ENCODE measurements at regions not wholly inside any gene's neighbourhood (a gene's known extent, or its start where the extent isn't known, plus 50 kb on each side); places are given as distances from the start of the nearest gene placed in this dataset.

DNA sequence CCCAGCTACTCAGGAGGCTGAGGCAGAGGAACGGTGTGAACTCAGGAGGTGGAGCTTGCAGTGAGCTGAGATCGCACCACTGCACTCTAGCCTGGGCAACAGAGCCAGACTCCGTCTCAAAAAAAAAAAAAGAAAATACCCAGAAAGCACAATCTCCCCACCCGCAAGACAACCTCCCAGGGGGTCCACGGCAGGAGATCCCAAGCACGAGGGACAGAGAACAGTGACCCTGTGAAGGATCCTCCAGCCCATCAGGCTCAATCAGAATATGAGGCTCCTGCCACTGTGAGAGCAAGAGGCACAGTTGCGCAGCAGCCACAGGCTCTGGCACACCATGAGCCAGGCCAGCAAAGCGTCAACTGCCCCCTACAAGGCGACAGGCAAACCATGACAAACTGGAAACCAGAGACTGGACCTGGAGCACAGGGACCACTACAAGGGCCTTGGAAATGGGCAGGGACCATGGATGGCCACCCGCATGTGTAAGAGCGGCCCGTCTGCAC lies 164.8 kb upstream of the GRK3 start:
- Histone ChIP-seq H3K4me3 (ENCODE audit: insufficient read length, low read depth) (no peak overlapping the region), H3K9ac (ENCODE audit: insufficient read length, low read depth) (peak overlapping the region; percentile 10), H3K9me3 (ENCODE audit: insufficient read depth, low read length) (no peaks in the 10 kb centered on the region), H3K36me3 (ENCODE audit: insufficient read depth, insufficient read length, low read length) (no peaks in the 10 kb centered on the region), H3K4me1 (ENCODE audit: insufficient read depth, insufficient read length) (peaks cover 9% of the 10 kb centered on the region), H3K27me3 (ENCODE audit: insufficient read depth, insufficient read length) (no peaks in the 10 kb centered on the region)
- DNase-seq (ENCODE audit: low read depth, low spot score) = no peak
- no peak for TF ChIP-seq YY1 (IDR thresholded peaks at IDR 0.05; ENCODE audit: insufficient read depth, insufficient read length)
- TF ChIP-seq ZNF274 (IDR thresholded peaks at IDR 0.05; ENCODE audit: low read depth, low read length) = no peak
- no peak for TF ChIP-seq SUZ12 (IDR thresholded peaks at IDR 0.05; ENCODE audit: extremely low read depth, insufficient read depth, insufficient read length)

DNA sequence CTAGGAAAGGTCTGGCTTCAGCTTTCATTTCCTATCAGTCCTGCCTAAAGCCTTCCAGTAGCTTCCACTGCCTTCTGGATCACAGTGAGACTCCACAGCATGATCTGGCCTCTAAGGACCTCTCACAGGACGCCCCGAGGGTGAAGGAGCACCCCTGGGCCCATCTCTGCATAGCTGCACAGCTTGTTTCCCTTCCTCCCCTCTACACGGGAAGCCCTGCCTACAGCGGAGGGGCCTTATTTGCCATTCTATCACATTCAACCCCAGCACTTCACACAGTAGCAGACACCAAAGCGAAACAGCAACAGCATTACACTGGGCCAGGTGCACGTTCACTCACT lies 162.3 kb upstream of the GRK3 start:
- no peak for DNase-seq (ENCODE audit: low read depth, low spot score)
- TF ChIP-seq YY1 (IDR thresholded peaks at IDR 0.05; ENCODE audit: insufficient read depth, insufficient read length) = no peak
- no peak for TF ChIP-seq ZNF274 (IDR thresholded peaks at IDR 0.05; ENCODE audit: low read depth, low read length)
- TF ChIP-seq SUZ12 (IDR thresholded peaks at IDR 0.05; ENCODE audit: extremely low read depth, insufficient read depth, insufficient read length) = no peak

DNA sequence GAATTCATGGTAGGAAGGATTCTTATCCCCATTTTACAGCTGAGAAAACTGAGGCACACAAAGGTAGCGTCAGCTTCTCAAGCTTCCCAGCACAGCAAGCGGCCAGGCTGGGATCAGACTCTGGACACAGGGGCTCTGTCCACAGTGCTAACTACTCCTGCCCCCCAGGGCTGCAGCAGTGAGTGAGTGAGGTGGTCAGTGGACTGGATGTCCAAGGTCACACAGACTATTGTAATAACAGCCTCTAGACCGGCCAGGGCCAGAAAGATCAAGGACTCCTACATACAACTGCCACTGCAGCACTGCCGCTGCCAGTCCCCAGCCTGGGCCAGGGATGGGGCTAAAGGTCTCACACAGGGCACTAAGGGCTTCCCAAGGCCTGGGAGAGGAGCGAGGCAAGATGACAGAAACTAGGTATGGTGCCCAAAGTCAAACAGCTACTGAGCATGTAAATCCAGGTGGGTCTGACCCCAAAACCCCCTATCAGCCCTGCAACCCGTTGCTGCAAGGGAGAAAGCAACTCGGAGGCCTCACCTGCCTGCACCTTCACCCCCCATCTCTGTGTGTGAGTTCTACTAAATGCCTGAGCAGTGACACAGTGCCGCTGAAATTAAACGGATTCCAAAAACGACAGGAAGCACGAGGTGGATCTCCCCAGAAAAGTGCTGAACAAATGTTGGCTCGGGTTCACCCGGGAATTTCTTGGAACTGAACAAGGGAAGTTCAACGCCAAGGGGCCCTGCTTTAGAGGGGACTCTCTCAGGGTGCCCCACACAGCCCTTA lies 161.8 kb upstream of the GRK3 start:
- H3K9ac ChIP-seq (ENCODE audit: insufficient read length, low read depth) = no peak overlapping the region
- no peak for DNase-seq (ENCODE audit: low read depth, low spot score)
- TF ChIP-seq SUZ12 (IDR thresholded peaks at IDR 0.05; ENCODE audit: extremely low read depth, insufficient read depth, insufficient read length) = no peak
- TF ChIP-seq ZNF274 (IDR thresholded peaks at IDR 0.05; ENCODE audit: low read depth, low read length) = no peak
- TF ChIP-seq YY1 (IDR thresholded peaks at IDR 0.05; ENCODE audit: insufficient read depth, insufficient read length) = no peak

More for the DNA sequence above, 162.3 kb upstream of the GRK3 start:
- H3K9me3 ChIP-seq (ENCODE audit: insufficient read depth, low read length) = no peaks in the 10 kb centered on the region
- peaks cover 15% of the 10 kb centered on the region for H3K27me3 ChIP-seq (ENCODE audit: insufficient read depth, insufficient read length)
- H3K4me3 ChIP-seq (ENCODE audit: insufficient read length, low read depth) = no peak overlapping the region
- no peaks in the 10 kb centered on the region for H3K36me3 ChIP-seq (ENCODE audit: insufficient read depth, insufficient read length, low read length)
- H3K9ac ChIP-seq (ENCODE audit: insufficient read length, low read depth) = no peak overlapping the region
- peaks cover 9% of the 10 kb centered on the region for H3K4me1 ChIP-seq (ENCODE audit: insufficient read depth, insufficient read length)

DNA sequence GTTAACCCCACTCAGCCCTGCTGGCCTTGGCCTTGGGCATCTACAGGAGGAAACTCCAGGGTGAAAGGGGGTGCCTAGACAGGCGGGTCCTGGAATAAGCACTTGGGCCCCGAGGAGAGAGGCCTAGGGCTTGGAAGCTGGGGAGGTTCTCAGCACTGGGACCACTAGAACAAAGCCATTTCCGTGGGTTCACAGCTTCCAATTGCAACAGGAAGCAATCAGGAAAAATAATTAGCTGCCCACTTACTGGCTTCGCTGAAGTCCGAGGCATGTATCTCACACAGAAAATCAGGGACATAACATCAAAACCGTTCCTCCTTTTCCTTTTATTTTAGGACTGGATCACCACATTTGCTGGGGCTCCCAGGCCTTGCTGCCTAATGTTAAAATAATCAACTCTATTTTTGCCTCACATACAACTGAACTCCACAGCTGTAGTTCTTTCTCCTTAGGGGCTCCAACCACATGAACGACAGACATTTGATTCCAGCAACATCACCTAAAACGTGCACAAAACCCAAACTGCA lies 161.1 kb upstream of the GRK3 start:
- no peaks in the 10 kb centered on the region for H3K36me3 ChIP-seq (ENCODE audit: insufficient read depth, insufficient read length, low read length)
- H3K9ac ChIP-seq (ENCODE audit: insufficient read length, low read depth) = peak overlapping the region; percentile 76
- no peaks in the 10 kb centered on the region for H3K9me3 ChIP-seq (ENCODE audit: insufficient read depth, low read length)
- TF ChIP-seq ZNF274 (IDR thresholded peaks at IDR 0.05; ENCODE audit: low read depth, low read length) = no peak
- TF ChIP-seq YY1 (IDR thresholded peaks at IDR 0.05; ENCODE audit: insufficient read depth, insufficient read length) = no peak
- TF ChIP-seq SUZ12 (IDR thresholded peaks at IDR 0.05; ENCODE audit: extremely low read depth, insufficient read depth, insufficient read length) = no peak
- DNase-seq (ENCODE audit: low read depth, low spot score) = no peak
- no peak overlapping the region for H3K4me3 ChIP-seq (ENCODE audit: insufficient read length, low read depth)
- peaks cover 9% of the 10 kb centered on the region for H3K4me1 ChIP-seq (ENCODE audit: insufficient read depth, insufficient read length)
- H3K27me3 ChIP-seq (ENCODE audit: insufficient read depth, insufficient read length) = peaks cover 15% of the 10 kb centered on the region

More for the DNA sequence above, 161.8 kb upstream of the GRK3 start:
- H3K4me3 ChIP-seq (ENCODE audit: insufficient read length, low read depth) = no peak overlapping the region
- H3K36me3 ChIP-seq (ENCODE audit: insufficient read depth, insufficient read length, low read length) = no peaks in the 10 kb centered on the region
- H3K27me3 ChIP-seq (ENCODE audit: insufficient read depth, insufficient read length) = peaks cover 15% of the 10 kb centered on the region
- H3K9me3 ChIP-seq (ENCODE audit: insufficient read depth, low read length) = no peaks in the 10 kb centered on the region
- peaks cover 9% of the 10 kb centered on the region for H3K4me1 ChIP-seq (ENCODE audit: insufficient read depth, insufficient read length)

DNA sequence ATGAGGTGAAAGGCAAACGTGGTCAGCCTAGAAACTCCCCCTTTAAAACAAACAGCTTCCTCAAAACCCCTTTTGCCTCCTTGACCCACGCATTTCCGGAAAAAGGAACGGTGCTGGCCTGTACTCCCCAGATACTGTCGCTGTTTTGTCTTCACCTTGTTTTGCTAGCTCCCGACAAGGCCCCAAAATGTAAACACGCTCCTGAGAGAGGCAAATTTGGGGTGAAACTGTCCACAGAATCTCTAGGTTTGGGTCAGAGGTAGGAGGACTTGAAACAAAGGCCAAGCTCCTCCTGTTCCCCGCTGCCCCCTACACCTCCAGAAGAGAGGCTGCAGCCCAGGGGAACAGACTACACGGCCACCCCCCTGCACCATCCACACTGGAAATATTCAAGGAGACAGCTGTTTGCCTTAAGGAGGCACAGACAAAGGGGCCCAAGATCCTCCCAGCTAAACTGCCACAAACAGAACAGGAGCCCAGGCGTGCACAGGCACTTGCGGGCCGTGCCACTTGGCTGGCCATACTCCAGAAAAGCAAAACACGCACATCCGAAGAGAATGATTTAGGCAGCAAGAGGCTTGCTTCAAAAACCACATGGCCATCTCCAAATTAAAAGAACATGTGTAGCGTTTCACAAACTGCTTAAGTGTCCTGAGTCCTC lies 160.5 kb upstream of the GRK3 start:
- Histone ChIP-seq H3K9me3 (ENCODE audit: insufficient read depth, low read length) (no peaks in the 10 kb centered on the region), H3K4me3 (ENCODE audit: insufficient read length, low read depth) (peak overlapping the region; percentile 53), H3K36me3 (ENCODE audit: insufficient read depth, insufficient read length, low read length) (no peaks in the 10 kb centered on the region), H3K27me3 (ENCODE audit: insufficient read depth, insufficient read length) (peaks cover 15% of the 10 kb centered on the region), H3K4me1 (ENCODE audit: insufficient read depth, insufficient read length) (peaks cover 9% of the 10 kb centered on the region), H3K9ac (ENCODE audit: insufficient read length, low read depth) (peak overlapping the region; percentile 76)
- peak; percentile 33 for DNase-seq (ENCODE audit: low read depth, low spot score)
- TF ChIP-seq ZNF274 (IDR thresholded peaks at IDR 0.05; ENCODE audit: low read depth, low read length) (no peak), YY1 (IDR thresholded peaks at IDR 0.05; ENCODE audit: insufficient read depth, insufficient read length) (no peak), SUZ12 (IDR thresholded peaks at IDR 0.05; ENCODE audit: extremely low read depth, insufficient read depth, insufficient read length) (no peak)

DNA sequence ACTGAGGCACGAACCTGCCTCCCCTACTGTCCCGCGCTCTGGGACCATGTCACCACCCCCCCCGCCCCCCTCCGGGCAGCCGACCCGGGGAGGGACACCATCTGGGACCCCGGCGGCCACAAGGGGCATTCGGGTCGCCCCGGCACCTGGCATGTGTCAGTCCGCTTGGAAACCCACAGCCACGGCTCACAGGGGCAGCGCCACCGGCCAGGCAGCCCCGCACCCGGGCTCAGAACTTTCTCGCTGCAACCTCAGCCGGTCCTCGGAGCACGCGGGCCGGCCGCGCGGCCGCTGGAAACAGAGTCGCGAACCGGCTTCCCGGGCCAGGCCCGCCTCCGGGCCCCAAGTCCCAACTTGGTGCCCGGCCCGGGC lies 159.9 kb upstream of the GRK3 start:
- TF ChIP-seq YY1 (IDR thresholded peaks at IDR 0.05; ENCODE audit: insufficient read depth, insufficient read length) = no peak
- no peak for TF ChIP-seq ZNF274 (IDR thresholded peaks at IDR 0.05; ENCODE audit: low read depth, low read length)
- TF ChIP-seq SUZ12 (IDR thresholded peaks at IDR 0.05; ENCODE audit: extremely low read depth, insufficient read depth, insufficient read length) = no peak
- DNase-seq (ENCODE audit: low read depth, low spot score) = no peak
- H3K9me3 ChIP-seq (ENCODE audit: insufficient read depth, low read length) = no peaks in the 10 kb centered on the region
- no peaks in the 10 kb centered on the region for H3K36me3 ChIP-seq (ENCODE audit: insufficient read depth, insufficient read length, low read length)
- peaks cover 9% of the 10 kb centered on the region for H3K4me1 ChIP-seq (ENCODE audit: insufficient read depth, insufficient read length)
- peak overlapping the region; percentile 53 for H3K4me3 ChIP-seq (ENCODE audit: insufficient read length, low read depth)
- H3K9ac ChIP-seq (ENCODE audit: insufficient read length, low read depth) = peak overlapping the region; percentile 76
- H3K27me3 ChIP-seq (ENCODE audit: insufficient read depth, insufficient read length) = peaks cover 15% of the 10 kb centered on the region

All from NT2/D1 (cell line).